GM13977 (cell line): ENCODE measurements at regions not wholly inside any gene's neighbourhood (a gene's known extent, or its start where the extent isn't known, plus 50 kb on each side); places are given as distances from the start of the nearest gene placed in this dataset.

Experiments used
- DNase-seq: peaks from one replicate; pipeline ENCODE4 v3.0.0; 2012; ENCODE audit warnings: low spot score
- CTCF ChIP-seq: IDR thresholded peaks from 2 replicates; pipeline ENCODE4 v1.5.1; 2012; ENCODE audit warnings: mild to moderate bottlenecking, control low read depth; ENCODE audit not compliant: insufficient read depth; ENCODE audit errors: extremely low read depth, missing control alignments
- in situ Hi-C: fragments of 300-500 bp; cut with MboI; formaldehyde crosslinking; loops from one replicate; pipeline ENCODE4 v1.12.0; 2022; ENCODE audit warnings: low sequenced_read_pairs, low pct_unique_long_range_greater_than_20kb, mixed read lengths, inconsistent platforms; ENCODE audit not compliant: unreplicated experiment

- in situ Hi-C loops = no loop called here
- no peak for TF ChIP-seq CTCF
Observed at GRCh38 chr6:68273297-68273696, 361.8 kb upstream of the ADGRB3 start.

GRCh38 chr6:68256391-68256790, 378.7 kb upstream of the ADGRB3 start:
- DNase-seq = no peak
- no peak for TF ChIP-seq CTCF
- in situ Hi-C loops = no loop called here

More at GRCh38 chr6:68273297-68273696, 361.8 kb upstream of the ADGRB3 start:
- DNase-seq = no peak

- peak; percentile 15 for DNase-seq
- in situ Hi-C loops = no loop called here
- no peak for TF ChIP-seq CTCF
Observed at GRCh38 chr6:68252632-68253031, 382.4 kb upstream of the ADGRB3 start.

GRCh38 chr6:68247782-68248181, 387.3 kb upstream of the ADGRB3 start:
- in situ Hi-C loops = no loop called here

GRCh38 chr6:68240726-68241125, 394.4 kb upstream of the ADGRB3 start:
- in situ Hi-C loops = no loop called here
- TF ChIP-seq CTCF = no peak
- no peak for DNase-seq

More at GRCh38 chr6:68247782-68248181, 387.3 kb upstream of the ADGRB3 start:
- DNase-seq = no peak
- TF ChIP-seq CTCF = no peak

- TF ChIP-seq CTCF = no peak
- DNase-seq = no peak
- in situ Hi-C loops = no loop called here
Observed at GRCh38 chr6:68239034-68239433, 396.0 kb upstream of the ADGRB3 start.

GRCh38 chr6:68238097-68238601, 396.9 kb upstream of the ADGRB3 start:
- peak; percentile 6 for DNase-seq
- in situ Hi-C loops = no loop called here
- TF ChIP-seq CTCF = no peak
